Ishikawa (cell line): ENCODE measurements at regions not wholly inside any gene's neighbourhood (a gene's known extent, or its start where the extent isn't known, plus 50 kb on each side); places are given as distances from the start of the nearest gene placed in this dataset.

Source experiments
- EP300 ChIP-seq: IDR thresholded peaks from 2 replicates; pipeline ENCODE4 v1.6.1; 2012; ENCODE audit warnings: borderline replicate concordance
- FOXM1 ChIP-seq: IDR thresholded peaks from 2 replicates; pipeline ENCODE4 v1.6.1; 2012; ENCODE audit warnings: low read depth, borderline replicate concordance
- MAX ChIP-seq: IDR thresholded peaks from 2 replicates; pipeline ENCODE4 v1.6.1; 2012
- RAD21 ChIP-seq: IDR thresholded peaks from 2 replicates; pipeline ENCODE4 v1.6.1; 2012; ENCODE audit warnings: low read depth
- YY1 ChIP-seq: IDR thresholded peaks from 2 replicates; pipeline ENCODE4 v1.6.1; 2012; ENCODE audit warnings: low read depth

- no peak for TF ChIP-seq RAD21
- TF ChIP-seq MAX: no peak
- TF ChIP-seq YY1: no peak
- no peak for TF ChIP-seq FOXM1
- no peak for TF ChIP-seq EP300
These were observed 185.7 kb upstream of the EYA4 start for GRCh38 chr6:133055441-133055966.
